ENCODE measurements at regions not wholly inside any gene's neighbourhood (a gene's known extent, or its start where the extent isn't known, plus 50 kb on each side); places are given as distances from the start of the nearest gene placed in this dataset.

- TF ChIP-seq POLR2A (IDR thresholded peaks at IDR 0.05), result no peak
- TF ChIP-seq CTCF (IDR thresholded peaks at IDR 0.05), result no peak
Measured at GRCh38 chr3:90121326-90121725, 1013.9 kb downstream of the EPHA3 start.
